ENCODE measurements at regions not wholly inside any gene's neighbourhood (a gene's known extent, or its start where the extent isn't known, plus 50 kb on each side); places are given as distances from the start of the nearest gene placed in this dataset.
A peak's percentile ranks its signal among the peaks of the same experiment; 100 is the strongest.

- no peak overlapping the region for H3K27ac ChIP-seq (ENCODE audit: low read depth, low read length)
- no peaks in the 10 kb centered on the region for H3K36me3 ChIP-seq (ENCODE audit: control insufficient read depth, insufficient read depth, low read length)
- 0 out of 2 replicates have a peak, but pooled peaks cover 4% of the 10 kb centered on the region for H3K27me3 ChIP-seq (ENCODE audit: control insufficient read depth, insufficient read depth, low read length)
- peaks cover 16% of the 10 kb centered on the region for H3K4me1 ChIP-seq (ENCODE audit: control insufficient read depth, insufficient read depth, low read length)
- 0 out of 2 replicates have a peak, but pooled peaks cover 7% of the 10 kb centered on the region for H3K9me3 ChIP-seq (ENCODE audit: control insufficient read depth, insufficient read depth, low read length)
- H3K4me3 ChIP-seq (ENCODE audit: low read depth, low read length), result no peak overlapping the region
- H3K9ac ChIP-seq (ENCODE audit: low read depth, low read length), result no peak overlapping the region
These were observed 109.0 kb downstream of the OLFM1 start for GRCh38 chr9:135196474-135196873.

GRCh38 chr9:135198144-135198543 lies 110.7 kb downstream of the OLFM1 start:
- H3K4me1 ChIP-seq (ENCODE audit: control insufficient read depth, insufficient read depth, low read length), result peaks cover 16% of the 10 kb centered on the region
- H3K9ac ChIP-seq (ENCODE audit: low read depth, low read length), result no peak overlapping the region
- no peak overlapping the region for H3K27ac ChIP-seq (ENCODE audit: low read depth, low read length)
- H3K4me3 ChIP-seq (ENCODE audit: low read depth, low read length), result no peak overlapping the region
- 0 out of 2 replicates have a peak, but pooled peaks cover 4% of the 10 kb centered on the region for H3K27me3 ChIP-seq (ENCODE audit: control insufficient read depth, insufficient read depth, low read length)
- 0 out of 2 replicates have a peak, but pooled peaks cover 7% of the 10 kb centered on the region for H3K9me3 ChIP-seq (ENCODE audit: control insufficient read depth, insufficient read depth, low read length)
- no peaks in the 10 kb centered on the region for H3K36me3 ChIP-seq (ENCODE audit: control insufficient read depth, insufficient read depth, low read length)

GRCh38 chr9:135198586-135199285 lies 111.3 kb downstream of the OLFM1 start:
- Histone ChIP-seq H3K27ac (ENCODE audit: low read depth, low read length) (peak overlapping the region; percentile 17), H3K36me3 (ENCODE audit: control insufficient read depth, insufficient read depth, low read length) (no peaks in the 10 kb centered on the region), H3K4me1 (ENCODE audit: control insufficient read depth, insufficient read depth, low read length) (peaks cover 16% of the 10 kb centered on the region), H3K4me3 (ENCODE audit: low read depth, low read length) (no peak overlapping the region), H3K27me3 (ENCODE audit: control insufficient read depth, insufficient read depth, low read length) (0 out of 2 replicates have a peak, but pooled peaks cover 4% of the 10 kb centered on the region), H3K9ac (ENCODE audit: low read depth, low read length) (no peak overlapping the region), H3K9me3 (ENCODE audit: control insufficient read depth, insufficient read depth, low read length) (0 out of 2 replicates have a peak, but pooled peaks cover 7% of the 10 kb centered on the region)

GRCh38 chr9:135199489-135199888 lies 112.0 kb downstream of the OLFM1 start:
- Histone ChIP-seq H3K9ac (ENCODE audit: low read depth, low read length) (no peak overlapping the region), H3K9me3 (ENCODE audit: control insufficient read depth, insufficient read depth, low read length) (0 out of 2 replicates have a peak, but pooled peaks cover 7% of the 10 kb centered on the region)

GRCh38 chr9:135201711-135202110 lies 114.2 kb downstream of the OLFM1 start:
- H3K27me3 ChIP-seq (ENCODE audit: control insufficient read depth, insufficient read depth, low read length), result 0 out of 2 replicates have a peak, but pooled peaks cover 4% of the 10 kb centered on the region
- no peak overlapping the region for H3K9ac ChIP-seq (ENCODE audit: low read depth, low read length)
- peaks cover 16% of the 10 kb centered on the region for H3K4me1 ChIP-seq (ENCODE audit: control insufficient read depth, insufficient read depth, low read length)
- H3K4me3 ChIP-seq (ENCODE audit: low read depth, low read length), result no peak overlapping the region
- H3K27ac ChIP-seq (ENCODE audit: low read depth, low read length), result no peak overlapping the region
- no peaks in the 10 kb centered on the region for H3K36me3 ChIP-seq (ENCODE audit: control insufficient read depth, insufficient read depth, low read length)
- 0 out of 2 replicates have a peak, but pooled peaks cover 7% of the 10 kb centered on the region for H3K9me3 ChIP-seq (ENCODE audit: control insufficient read depth, insufficient read depth, low read length)

More at GRCh38 chr9:135199489-135199888, 112.0 kb downstream of the OLFM1 start:
- H3K4me3 ChIP-seq (ENCODE audit: low read depth, low read length), result no peak overlapping the region
- no peak overlapping the region for H3K27ac ChIP-seq (ENCODE audit: low read depth, low read length)
- H3K36me3 ChIP-seq (ENCODE audit: control insufficient read depth, insufficient read depth, low read length), result no peaks in the 10 kb centered on the region
- peaks cover 16% of the 10 kb centered on the region for H3K4me1 ChIP-seq (ENCODE audit: control insufficient read depth, insufficient read depth, low read length)
- H3K27me3 ChIP-seq (ENCODE audit: control insufficient read depth, insufficient read depth, low read length), result 0 out of 2 replicates have a peak, but pooled peaks cover 4% of the 10 kb centered on the region

- peaks cover 7% of the 10 kb centered on the region for H3K4me1 ChIP-seq (ENCODE audit: control insufficient read depth, insufficient read depth, low read length)
- H3K9ac ChIP-seq (ENCODE audit: low read depth, low read length), result no peak overlapping the region
- no peaks in the 10 kb centered on the region for H3K36me3 ChIP-seq (ENCODE audit: control insufficient read depth, insufficient read depth, low read length)
- 0 out of 2 replicates have a peak, but pooled peaks cover 7% of the 10 kb centered on the region for H3K9me3 ChIP-seq (ENCODE audit: control insufficient read depth, insufficient read depth, low read length)
- no peak overlapping the region for H3K27ac ChIP-seq (ENCODE audit: low read depth, low read length)
- 0 out of 2 replicates have a peak, but pooled peaks cover 4% of the 10 kb centered on the region for H3K27me3 ChIP-seq (ENCODE audit: control insufficient read depth, insufficient read depth, low read length)
- no peak overlapping the region for H3K4me3 ChIP-seq (ENCODE audit: low read depth, low read length)
These were observed 116.7 kb downstream of the OLFM1 start for GRCh38 chr9:135204177-135204576.

- Histone ChIP-seq H3K4me1 (ENCODE audit: control insufficient read depth, insufficient read depth, low read length) (no peaks in the 10 kb centered on the region), H3K27me3 (ENCODE audit: control insufficient read depth, insufficient read depth, low read length) (no peaks in the 10 kb centered on the region)
These were observed 121.7 kb downstream of the OLFM1 start for GRCh38 chr9:135209136-135209535.

GRCh38 chr9:135209852-135210251 lies 122.4 kb downstream of the OLFM1 start:
- Histone ChIP-seq H3K27me3 (ENCODE audit: control insufficient read depth, insufficient read depth, low read length) (no peaks in the 10 kb centered on the region), H3K4me3 (ENCODE audit: low read depth, low read length) (no peak overlapping the region), H3K36me3 (ENCODE audit: control insufficient read depth, insufficient read depth, low read length) (no peaks in the 10 kb centered on the region), H3K27ac (ENCODE audit: low read depth, low read length) (no peak overlapping the region), H3K9me3 (ENCODE audit: control insufficient read depth, insufficient read depth, low read length) (peaks cover 15% of the 10 kb centered on the region), H3K4me1 (ENCODE audit: control insufficient read depth, insufficient read depth, low read length) (no peaks in the 10 kb centered on the region), H3K9ac (ENCODE audit: low read depth, low read length) (no peak overlapping the region)

More at GRCh38 chr9:135209136-135209535, 121.7 kb downstream of the OLFM1 start:
- H3K9me3 ChIP-seq (ENCODE audit: control insufficient read depth, insufficient read depth, low read length), result peaks cover 15% of the 10 kb centered on the region
- H3K27ac ChIP-seq (ENCODE audit: low read depth, low read length), result no peak overlapping the region
- no peak overlapping the region for H3K9ac ChIP-seq (ENCODE audit: low read depth, low read length)
- no peaks in the 10 kb centered on the region for H3K36me3 ChIP-seq (ENCODE audit: control insufficient read depth, insufficient read depth, low read length)
- H3K4me3 ChIP-seq (ENCODE audit: low read depth, low read length), result no peak overlapping the region

GRCh38 chr9:135210676-135211523 lies 123.4 kb downstream of the OLFM1 start:
- Histone ChIP-seq H3K9ac (ENCODE audit: low read depth, low read length) (no peak overlapping the region), H3K4me1 (ENCODE audit: control insufficient read depth, insufficient read depth, low read length) (no peaks in the 10 kb centered on the region), H3K27ac (ENCODE audit: low read depth, low read length) (no peak overlapping the region), H3K27me3 (ENCODE audit: control insufficient read depth, insufficient read depth, low read length) (no peaks in the 10 kb centered on the region), H3K4me3 (ENCODE audit: low read depth, low read length) (no peak overlapping the region), H3K9me3 (ENCODE audit: control insufficient read depth, insufficient read depth, low read length) (peaks cover 15% of the 10 kb centered on the region), H3K36me3 (ENCODE audit: control insufficient read depth, insufficient read depth, low read length) (no peaks in the 10 kb centered on the region)

- H3K36me3 ChIP-seq (ENCODE audit: control insufficient read depth, insufficient read depth, low read length), result no peaks in the 10 kb centered on the region
These were observed 124.0 kb downstream of the OLFM1 start for GRCh38 chr9:135211524-135211890.

More at GRCh38 chr9:135211524-135211890, 124.0 kb downstream of the OLFM1 start:
- no peak overlapping the region for H3K4me3 ChIP-seq (ENCODE audit: low read depth, low read length)
- H3K4me1 ChIP-seq (ENCODE audit: control insufficient read depth, insufficient read depth, low read length), result peaks cover 2% of the 10 kb centered on the region; the same call in 1 of the 2 replicates
- H3K27ac ChIP-seq (ENCODE audit: low read depth, low read length), result no peak overlapping the region
- H3K27me3 ChIP-seq (ENCODE audit: control insufficient read depth, insufficient read depth, low read length), result no peaks in the 10 kb centered on the region
- no peak overlapping the region for H3K9ac ChIP-seq (ENCODE audit: low read depth, low read length)
- H3K9me3 ChIP-seq (ENCODE audit: control insufficient read depth, insufficient read depth, low read length), result peaks cover 15% of the 10 kb centered on the region

Measured in HUES48 (cell line).